CD4-positive, alpha-beta T cell treated with Interleukin-6 at 100 ng/mL for 8 hours (primary cell): ENCODE measurements at regions not wholly inside any gene's neighbourhood (a gene's known extent, or its start where the extent isn't known, plus 50 kb on each side); places are given as distances from the start of the nearest gene placed in this dataset.

Source experiments
- DNase-seq: peaks from one replicate; pipeline ENCODE4 v3.0.0-alpha.2; 2020; ENCODE audit warnings: mixed read lengths, low spot score

- no peak for DNase-seq
Measured at GRCh38 chr12:88996200-88996788, 356.0 kb downstream of the DUSP6 start.

DNA sequence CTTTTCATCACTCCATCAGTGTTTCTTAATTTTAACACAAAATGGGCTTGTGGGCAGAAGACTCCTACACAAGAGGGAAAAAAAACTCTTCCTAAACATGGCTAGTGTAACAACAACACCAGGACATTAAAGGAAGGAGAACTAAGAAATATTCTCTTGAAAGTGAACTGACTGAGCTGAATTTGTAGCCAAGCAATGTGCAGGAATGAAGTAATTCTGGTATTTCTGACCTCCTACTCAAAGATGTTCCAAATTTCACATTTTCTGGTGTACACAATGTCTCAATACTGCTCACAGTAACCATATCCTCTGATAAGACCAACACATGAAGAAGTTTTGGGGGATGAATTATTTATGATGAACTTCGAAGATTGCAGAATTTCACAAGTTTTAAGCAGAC, 357.3 kb downstream of the DUSP6 start:
- DNase-seq = no peak

DNA sequence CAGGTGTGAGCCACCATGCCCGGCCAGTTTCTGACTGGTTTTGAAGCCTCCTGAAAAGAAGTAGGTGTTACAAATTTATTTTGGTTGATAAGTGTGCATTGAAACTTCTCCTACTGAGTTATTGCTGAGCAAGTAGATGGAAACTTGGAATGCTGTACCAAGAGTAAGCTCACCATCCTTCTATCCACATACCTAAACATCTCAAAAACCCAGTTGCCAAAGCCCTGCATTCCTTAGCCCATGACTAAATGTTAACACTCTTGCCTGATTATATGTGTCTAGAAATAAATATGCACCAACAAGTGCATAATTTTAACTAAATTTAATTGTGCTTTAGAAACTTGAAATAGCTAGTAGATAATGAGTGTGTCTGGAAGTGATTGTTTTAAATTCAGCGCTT, 357.8 kb downstream of the DUSP6 start:
- no peak for DNase-seq

DNA sequence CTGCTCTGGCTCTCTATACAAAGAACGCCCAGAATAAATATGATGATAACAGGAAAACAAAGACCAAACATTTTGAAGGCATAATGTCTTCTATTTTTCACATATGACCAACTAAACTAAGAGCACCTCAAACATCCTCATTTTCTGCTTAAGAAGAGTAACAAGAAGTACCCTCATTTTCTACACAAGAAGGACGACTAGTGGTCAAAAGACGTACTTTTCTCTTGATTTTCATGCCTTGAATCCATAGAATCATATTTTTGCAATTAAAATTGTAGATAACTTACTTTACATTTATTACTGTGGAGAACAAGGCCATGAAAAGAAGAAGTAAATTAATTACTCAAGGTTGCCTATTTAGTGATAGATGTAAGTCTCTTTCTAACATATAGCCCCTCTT, 358.6 kb downstream of the DUSP6 start:
- DNase-seq = no peak

DNA sequence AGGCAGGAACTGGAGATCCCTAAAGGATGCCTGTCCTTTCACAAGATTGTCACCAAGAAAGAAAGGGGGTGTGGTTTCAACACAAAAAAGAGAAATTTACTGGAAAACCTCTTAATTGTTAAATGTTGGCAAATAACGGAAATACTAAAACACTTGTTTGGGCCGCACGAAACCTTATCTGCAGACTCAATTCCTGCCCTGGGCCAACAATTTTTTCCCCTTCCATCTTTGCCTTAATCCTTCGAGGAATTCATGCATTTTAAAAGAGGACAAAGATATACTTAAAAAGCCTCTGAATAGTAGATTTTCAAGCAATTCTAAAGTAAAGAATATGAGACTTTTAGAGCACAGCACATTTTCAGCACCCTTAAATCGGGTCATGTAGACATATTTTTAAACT, 366.2 kb downstream of the DUSP6 start:
- DNase-seq = no peak

DNA sequence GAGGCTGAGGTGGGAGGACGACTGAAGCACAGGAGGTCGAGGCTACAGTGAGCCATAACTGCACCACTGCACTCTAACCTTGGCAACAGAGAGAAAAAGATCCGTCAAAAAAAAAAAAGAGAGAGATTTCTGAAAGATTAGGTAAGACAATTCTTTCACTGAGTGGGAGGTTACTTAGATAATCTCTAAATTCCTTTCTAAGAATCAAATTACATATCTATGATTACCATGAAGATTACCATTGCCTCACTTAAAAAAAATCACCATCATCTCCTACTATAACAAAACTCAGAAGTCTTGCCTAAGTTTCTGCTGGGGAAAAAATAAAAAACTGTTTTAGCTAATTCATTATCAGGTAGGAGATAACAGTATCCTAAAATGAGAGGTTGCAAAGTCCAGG, 366.7 kb downstream of the DUSP6 start:
- no peak for DNase-seq

DNA sequence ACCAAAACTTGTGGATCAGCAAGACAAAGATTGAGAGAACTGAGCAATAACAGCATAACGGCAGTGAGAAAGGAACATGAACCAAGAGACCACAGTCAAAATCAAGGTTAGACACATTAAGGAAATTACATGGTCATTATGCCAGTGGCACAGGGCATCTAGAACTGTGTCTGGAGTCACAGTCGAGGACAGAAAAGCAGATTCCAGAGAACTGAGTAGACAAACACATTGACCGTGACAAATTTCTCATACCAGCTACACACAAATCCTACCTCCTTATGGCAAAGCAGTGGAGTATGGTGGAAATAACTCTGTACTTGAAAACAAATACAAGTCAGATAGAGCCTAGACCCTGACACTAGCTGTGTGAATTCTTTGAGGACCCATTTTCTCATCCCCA, 367.3 kb downstream of the DUSP6 start:
- DNase-seq = no peak

- no peak for DNase-seq
Measured at GRCh38 chr12:88982694-88983093, 369.6 kb downstream of the DUSP6 start.

DNA sequence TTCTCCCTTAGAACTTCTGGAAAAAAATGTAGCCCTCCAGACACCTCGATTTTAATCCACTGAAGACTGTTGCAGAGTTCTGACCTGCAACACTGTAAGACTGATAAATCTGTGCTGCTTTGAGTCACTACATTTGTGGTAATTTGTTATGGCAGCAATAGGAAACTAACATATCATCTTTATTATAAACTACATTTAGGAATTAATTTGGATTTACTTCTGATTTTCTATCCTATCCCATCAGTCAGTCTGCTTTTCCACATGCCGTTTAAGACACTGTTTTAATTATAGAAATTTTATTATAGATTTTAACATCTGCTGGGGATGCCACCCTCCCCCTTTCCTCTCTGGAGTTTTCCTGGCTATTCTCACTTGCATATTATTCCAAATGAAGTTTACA, 375.2 kb downstream of the DUSP6 start:
- no peak for DNase-seq

DNA sequence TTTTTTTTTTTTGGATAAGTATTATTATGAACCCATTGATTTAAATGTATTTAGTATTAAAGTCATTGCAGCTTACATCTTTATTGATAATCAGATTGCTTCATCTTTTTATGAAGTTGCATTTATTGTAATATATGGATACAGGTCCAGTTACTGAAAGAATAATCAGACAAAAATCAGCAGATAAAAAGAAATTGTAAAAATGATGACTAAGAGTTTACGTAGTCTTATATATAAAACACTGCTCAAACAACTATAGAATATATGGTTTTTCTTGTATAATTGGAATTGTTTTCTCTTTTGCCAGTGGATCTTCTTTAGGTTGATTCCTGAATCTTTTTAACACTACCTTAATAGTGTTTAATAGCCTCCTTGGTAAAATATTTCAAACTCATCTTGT, 378.3 kb downstream of the DUSP6 start:
- DNase-seq = no peak

DNA sequence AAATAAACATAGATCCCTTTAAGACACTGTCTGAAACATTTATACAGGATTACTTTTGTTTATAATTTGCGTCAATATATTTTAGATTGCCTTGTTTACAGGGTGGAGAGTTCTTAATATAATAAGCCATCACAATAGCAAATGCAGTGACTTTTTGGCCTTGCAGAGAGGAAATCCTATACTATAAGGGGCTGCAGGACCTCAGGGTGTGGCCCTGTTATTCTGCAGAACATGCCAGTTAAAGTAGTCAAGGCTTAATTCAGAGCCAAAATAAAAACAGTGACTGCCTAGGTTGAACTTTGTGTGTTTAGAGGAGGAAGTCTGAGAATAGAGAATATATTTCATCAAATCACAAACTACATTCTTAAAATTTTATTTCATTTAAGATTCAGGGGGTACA, 381.6 kb downstream of the DUSP6 start:
- DNase-seq = no peak

- DNase-seq = no peak
Measured at GRCh38 chr12:88969127-88969526, 383.2 kb downstream of the DUSP6 start.

DNA sequence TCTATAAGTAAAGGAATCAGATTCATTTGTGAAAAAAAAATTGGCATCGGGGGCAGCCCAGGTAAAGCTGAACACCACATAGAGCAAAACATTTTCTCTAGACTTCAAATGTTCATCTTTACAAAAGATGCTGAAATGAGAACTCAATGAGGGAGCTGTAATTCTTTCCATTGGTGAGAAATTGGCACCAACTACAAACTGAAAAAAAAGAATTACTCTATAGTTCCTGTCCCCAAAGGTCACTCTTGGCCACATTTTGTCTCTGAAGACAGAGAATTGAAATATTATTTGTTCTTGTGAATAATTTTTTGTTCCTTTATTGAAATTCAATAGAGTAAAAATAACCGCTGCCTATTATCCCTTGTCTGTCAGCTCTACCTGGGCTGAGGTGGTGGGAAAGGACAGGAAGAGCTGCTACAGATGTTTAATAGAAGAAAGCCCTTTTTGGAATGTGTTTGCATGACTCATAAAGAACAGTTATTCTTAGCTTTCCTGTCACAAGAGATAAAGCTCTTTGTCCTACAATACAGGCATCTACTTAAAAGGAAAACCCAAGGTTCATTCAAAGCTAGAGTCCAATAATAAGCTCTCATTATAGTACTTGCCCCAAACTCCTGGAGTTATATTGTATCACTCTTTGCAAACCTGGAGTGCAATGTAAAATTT, 380.1 kb upstream of the KITLG start:
- DNase-seq = no peak

GRCh38 chr12:88958946-88959345, 378.7 kb upstream of the KITLG start:
- DNase-seq = no peak

GRCh38 chr12:88958153-88958552, 377.9 kb upstream of the KITLG start:
- no peak for DNase-seq

DNA sequence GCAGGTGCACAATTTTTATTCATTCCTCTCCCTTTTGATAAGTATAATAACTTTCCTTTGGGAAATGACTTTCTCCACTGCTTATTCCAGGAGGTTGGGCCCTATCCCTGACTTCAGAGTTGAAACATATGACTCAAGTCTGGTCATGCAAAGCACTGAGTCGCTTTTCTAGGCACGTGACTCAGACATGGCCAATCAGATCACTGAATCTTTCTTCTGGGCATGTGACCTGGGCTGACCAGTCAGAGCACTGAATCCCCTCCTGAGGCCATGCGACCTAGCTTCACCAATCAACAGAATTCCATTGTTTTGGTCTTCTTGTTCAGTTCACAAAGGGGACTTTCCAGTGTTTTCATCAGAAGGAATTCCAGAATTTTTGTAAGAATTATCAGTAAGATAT, 377.1 kb upstream of the KITLG start:
- no peak for DNase-seq

GRCh38 chr12:88955531-88955930, 375.3 kb upstream of the KITLG start:
- no peak for DNase-seq

GRCh38 chr12:88953029-88953586, 372.8 kb upstream of the KITLG start:
- no peak for DNase-seq

DNA sequence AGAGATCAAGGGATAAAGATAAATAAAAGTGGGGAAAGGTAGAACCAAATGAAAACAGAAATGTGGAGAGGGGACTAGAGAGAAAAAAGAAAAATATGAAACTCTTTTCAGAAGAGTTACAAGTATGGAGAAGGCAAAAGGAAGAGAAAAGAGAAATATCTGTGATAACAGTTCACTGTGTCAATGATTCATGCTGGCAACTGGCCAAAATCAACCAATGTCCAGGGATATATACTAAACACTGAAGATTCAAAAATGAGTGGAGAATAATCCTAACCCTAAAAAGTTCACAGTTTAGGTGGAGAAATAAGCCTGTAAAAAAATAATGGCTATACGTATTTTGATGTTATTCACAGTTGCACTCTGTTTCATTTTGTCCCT, 372.3 kb upstream of the KITLG start:
- DNase-seq = no peak

DNA sequence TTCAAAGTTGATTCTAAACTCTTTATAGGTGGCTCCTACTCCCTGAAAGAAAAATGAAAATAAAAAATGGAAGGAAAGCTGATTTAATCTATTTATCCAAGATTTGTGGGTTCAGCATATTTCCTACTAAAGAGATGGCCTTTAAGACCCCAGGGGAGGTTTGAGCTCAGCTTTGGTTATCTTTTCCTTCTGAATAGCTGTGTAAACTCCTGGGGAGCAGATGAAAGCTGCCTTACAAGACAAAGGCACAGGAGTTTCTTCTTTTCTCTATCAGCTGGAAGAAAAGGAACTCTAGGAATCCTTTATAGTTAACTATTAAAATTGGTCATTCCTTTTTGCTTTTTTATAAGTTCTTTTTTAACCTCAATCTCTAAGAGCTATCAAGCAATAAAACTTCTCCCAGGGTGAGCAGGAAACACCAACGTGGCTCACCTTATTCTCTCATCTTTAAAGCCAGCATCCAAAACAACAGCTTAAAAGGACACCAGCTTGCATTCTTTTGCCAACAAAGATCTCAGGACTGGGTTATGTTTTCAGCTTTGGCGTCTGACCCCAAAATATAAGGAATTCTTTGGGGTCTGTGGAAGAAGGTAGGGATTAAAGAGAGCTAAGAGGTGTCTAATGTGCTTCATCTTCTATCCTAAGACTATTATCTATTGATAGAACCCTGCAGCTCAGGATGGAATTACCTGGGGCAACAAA, 371.7 kb upstream of the KITLG start:
- no peak for DNase-seq

DNA sequence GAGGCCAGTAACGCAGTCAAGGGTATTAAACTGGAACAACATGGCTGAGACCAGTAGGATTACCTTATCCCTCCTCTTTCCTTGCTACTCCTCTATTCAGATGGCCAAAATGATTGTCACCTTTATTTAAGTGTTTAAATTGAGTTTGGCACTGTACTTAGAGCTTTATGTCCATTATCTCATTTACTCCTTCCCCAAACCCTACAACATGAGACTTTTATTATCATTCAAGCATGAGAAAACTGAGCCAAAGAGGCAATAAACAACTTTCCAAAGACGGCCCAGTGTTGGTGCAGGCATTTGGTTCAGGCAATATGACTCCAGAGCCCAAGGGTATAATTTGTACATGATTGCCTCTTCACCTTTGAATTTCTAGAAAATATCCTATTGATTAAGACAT, 370.9 kb upstream of the KITLG start:
- DNase-seq = no peak

- DNase-seq = no peak
Measured at GRCh38 chr12:88947486-88948043, 367.3 kb upstream of the KITLG start.

- no peak for DNase-seq
Measured at GRCh38 chr12:88946372-88946997, 366.2 kb upstream of the KITLG start.
